CD4-positive, alpha-beta T cell treated with Interleukin-2 at 100 ng/mL for 4 hours (primary cell): ENCODE measurements at regions not wholly inside any gene's neighbourhood (a gene's known extent, or its start where the extent isn't known, plus 50 kb on each side); places are given as distances from the start of the nearest gene placed in this dataset.
"Not testable (repeated sequence)": the region's sequence is repeated elsewhere in the genome, so short reads cannot be mapped to it uniquely, and the experiment has no call there.

Source experiments
- DNase-seq: peaks from one replicate; pipeline ENCODE4 v3.0.0-alpha.2; 2020; ENCODE audit warnings: low spot score

- no peak for DNase-seq
Observed at GRCh38 chr3:18538463-18539230, 113.5 kb upstream of the SATB1 start.

GRCh38 chr3:18533039-18533438 lies 107.9 kb upstream of the SATB1 start:
- no peak for DNase-seq

GRCh38 chr3:18531662-18532061 lies 106.5 kb upstream of the SATB1 start:
- DNase-seq: no peak

- no peak for DNase-seq
Observed at GRCh38 chr3:18529631-18530030, 104.5 kb upstream of the SATB1 start.

GRCh38 chr3:18527691-18528090 lies 102.6 kb upstream of the SATB1 start:
- DNase-seq: no peak

- DNase-seq: no peak
Observed at GRCh38 chr3:18526667-18527066, 101.5 kb upstream of the SATB1 start.

GRCh38 chr3:18516170-18516569 lies 91.0 kb upstream of the SATB1 start:
- not testable (repeated sequence) for DNase-seq

GRCh38 chr3:18513091-18513490 lies 88.0 kb upstream of the SATB1 start:
- no peak for DNase-seq

GRCh38 chr3:18512007-18512406 lies 86.9 kb upstream of the SATB1 start:
- DNase-seq: no peak

- no peak for DNase-seq
Observed at GRCh38 chr3:18510947-18511346, 85.8 kb upstream of the SATB1 start.

- no peak for DNase-seq
Observed at GRCh38 chr3:18507333-18507732, 82.2 kb upstream of the SATB1 start.

- DNase-seq: no peak
Observed at GRCh38 chr3:18505056-18505455, 79.9 kb upstream of the SATB1 start.

- DNase-seq: no peak
Observed at GRCh38 chr3:18501679-18502343, 76.7 kb upstream of the SATB1 start.

GRCh38 chr3:18500322-18500721 lies 75.2 kb upstream of the SATB1 start:
- no peak for DNase-seq

GRCh38 chr3:18499301-18499700 lies 74.2 kb upstream of the SATB1 start:
- peak; percentile 32 for DNase-seq

GRCh38 chr3:18494251-18494650 lies 69.1 kb upstream of the SATB1 start:
- no peak for DNase-seq

GRCh38 chr3:18489939-18490338 lies 64.8 kb upstream of the SATB1 start:
- DNase-seq: peak; percentile 31

GRCh38 chr3:18483226-18483625 lies 58.1 kb upstream of the SATB1 start:
- DNase-seq: no peak

GRCh38 chr3:18481946-18482548 lies 56.9 kb upstream of the SATB1 start:
- no peak for DNase-seq

GRCh38 chr3:18477620-18478019 lies 52.5 kb upstream of the SATB1 start:
- DNase-seq: no peak
